ENCODE measurements at regions not wholly inside any gene's neighbourhood (a gene's known extent, or its start where the extent isn't known, plus 50 kb on each side); places are given as distances from the start of the nearest gene placed in this dataset.
A peak's percentile ranks its signal among the peaks of the same experiment; 100 is the strongest.
"Not testable (repeated sequence)": the region's sequence is repeated elsewhere in the genome, so short reads cannot be mapped to it uniquely, and the experiment has no call there.

DNA sequence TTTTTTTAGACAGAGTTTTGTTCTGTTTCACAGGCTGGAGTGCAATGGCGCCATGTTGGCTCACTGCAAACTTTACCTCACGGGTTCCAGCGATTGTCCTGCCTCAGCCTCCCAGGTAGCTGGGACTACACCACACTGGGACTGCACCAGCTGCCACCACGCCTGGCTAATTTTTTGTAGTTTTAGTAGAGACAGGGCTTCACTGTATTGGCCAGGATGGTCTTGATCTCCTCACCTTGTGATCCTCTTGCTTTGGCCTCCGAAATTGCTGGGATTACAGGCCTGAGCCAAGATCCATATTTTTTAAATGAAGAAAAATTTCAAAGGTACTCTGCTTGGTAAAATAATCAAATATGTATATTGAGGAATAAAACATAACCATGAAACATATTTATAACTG is 195.8 kb upstream of the TPTE start:
- peaks cover 11% of the 10 kb centered on the region for H3K9me3 ChIP-seq
- H3K4me3 ChIP-seq; H3K4me1 ChIP-seq (replicated peaks); H3K27ac ChIP-seq; H3K27me3 ChIP-seq (replicated peaks; ENCODE audit: insufficient read depth); H3K36me3 ChIP-seq; intact Hi-C loops (cut with DNase I): not testable (repeated sequence)
- WGBS = 45% methylated on average over 5 of the region's 5 CpGs
- peak; percentile 88 for DNase-seq (ENCODE audit: low spot score)

DNA sequence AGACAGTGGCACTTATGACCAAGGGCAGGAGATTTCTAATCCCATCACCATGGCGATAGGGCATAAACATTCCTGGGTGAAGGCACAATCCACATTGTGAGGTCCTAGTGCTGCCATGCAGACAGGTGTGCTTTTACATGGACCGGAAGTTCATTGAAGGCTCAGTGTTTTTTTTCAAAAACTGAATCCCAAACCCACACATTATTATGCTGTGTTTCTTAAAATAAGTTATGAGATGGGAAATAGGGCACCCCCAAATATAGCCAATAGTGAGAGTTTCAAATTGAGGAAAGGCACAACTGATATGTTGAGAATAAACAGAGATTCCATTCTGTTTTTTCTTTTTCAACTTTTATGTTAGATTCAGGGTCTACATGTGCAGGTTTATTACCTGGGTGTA is 195.2 kb upstream of the TPTE start:
- H3K27me3 ChIP-seq (replicated peaks; ENCODE audit: insufficient read depth); H3K36me3 ChIP-seq; intact Hi-C loops (cut with DNase I); H3K4me1 ChIP-seq (replicated peaks); DNase-seq (ENCODE audit: low spot score); H3K27ac ChIP-seq; H3K4me3 ChIP-seq: not testable (repeated sequence)
- WGBS = 90% methylated on average over 2 of the region's 2 CpGs
- peaks cover 11% of the 10 kb centered on the region for H3K9me3 ChIP-seq

DNA sequence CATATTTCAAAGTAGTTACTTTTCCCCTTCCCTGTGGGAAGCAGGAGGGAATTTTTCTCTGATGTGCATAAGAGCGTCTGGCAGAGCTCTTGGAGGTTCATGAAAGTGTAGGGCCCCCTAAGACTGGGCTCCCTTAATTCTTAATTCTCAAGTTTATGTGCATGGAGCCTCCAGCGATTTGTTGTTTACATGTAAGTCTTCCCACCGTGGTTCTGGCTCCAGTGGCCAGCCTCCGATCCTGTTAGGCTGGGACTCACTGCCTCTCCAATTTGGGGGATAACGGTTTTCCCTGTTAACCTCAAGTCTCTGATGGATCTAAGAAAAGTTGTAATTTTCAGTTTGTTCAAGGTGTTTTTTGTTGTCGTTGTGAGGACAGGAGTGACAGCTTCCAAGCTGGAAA is 192.7 kb upstream of the TPTE start:
- 52% methylated on average over 6 of the region's 6 CpGs for WGBS
- H3K4me3 ChIP-seq; H3K27ac ChIP-seq; H3K4me1 ChIP-seq (replicated peaks); DNase-seq (ENCODE audit: low spot score); H3K36me3 ChIP-seq; H3K27me3 ChIP-seq (replicated peaks; ENCODE audit: insufficient read depth); intact Hi-C loops (cut with DNase I): not testable (repeated sequence)
- H3K9me3 ChIP-seq = peaks cover 11% of the 10 kb centered on the region

DNA sequence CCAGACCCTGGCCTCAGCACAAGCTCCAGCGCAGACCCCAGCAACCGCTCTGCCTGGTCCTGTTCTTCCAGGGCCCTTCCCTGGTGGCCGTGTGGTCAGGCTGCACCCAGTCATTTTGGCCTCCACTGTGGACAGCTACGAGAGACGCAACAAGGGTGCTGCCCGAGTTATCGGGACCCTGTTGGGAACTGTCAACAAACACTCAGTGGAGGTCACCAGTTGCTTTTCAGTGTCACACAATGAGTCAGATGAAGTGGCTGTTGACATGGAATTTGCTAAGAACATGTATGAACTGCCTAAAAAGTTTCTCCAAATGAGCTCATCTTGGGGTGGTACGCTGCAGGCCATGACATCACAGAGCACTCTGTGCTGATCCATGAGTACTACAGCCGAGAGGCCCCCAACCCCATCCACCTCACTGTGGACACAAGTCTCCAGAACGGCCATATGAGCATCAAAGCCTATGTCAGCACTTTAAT is 190.7 kb upstream of the TPTE start:
- DNase-seq (ENCODE audit: low spot score) = not testable (repeated sequence)

DNA sequence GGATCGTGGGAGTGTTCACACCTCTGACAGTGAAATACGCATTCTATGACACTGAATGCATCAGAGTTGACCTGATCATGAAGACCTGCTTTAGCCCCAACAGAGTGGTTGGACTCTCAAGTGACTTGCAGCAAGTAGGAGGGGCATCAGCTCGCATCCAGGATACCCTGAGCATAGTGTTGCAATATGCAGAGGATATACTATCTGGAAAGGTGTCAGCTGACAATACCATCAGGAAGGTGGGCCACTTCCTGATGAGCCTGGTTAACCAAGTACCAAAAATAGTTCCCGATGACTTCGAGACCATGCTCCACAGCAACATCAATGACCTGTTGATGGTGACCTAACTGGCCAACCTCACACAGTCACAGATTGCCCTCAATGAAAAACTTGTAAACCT is 190.2 kb upstream of the TPTE start:
- intact Hi-C loops (cut with DNase I); H3K27me3 ChIP-seq (replicated peaks; ENCODE audit: insufficient read depth); H3K4me3 ChIP-seq; H3K4me1 ChIP-seq (replicated peaks); H3K27ac ChIP-seq; H3K36me3 ChIP-seq; DNase-seq (ENCODE audit: low spot score): not testable (repeated sequence)
- whole genome bisulfite sequencing = 77% methylated on average over 5 of the region's 5 CpGs
- peaks cover 11% of the 10 kb centered on the region for H3K9me3 ChIP-seq

More for the DNA sequence above, 190.7 kb upstream of the TPTE start:
- peaks cover 11% of the 10 kb centered on the region for H3K9me3 ChIP-seq
- H3K36me3 ChIP-seq; H3K27ac ChIP-seq; H3K27me3 ChIP-seq (replicated peaks; ENCODE audit: insufficient read depth); intact Hi-C loops (cut with DNase I); H3K4me3 ChIP-seq; H3K4me1 ChIP-seq (replicated peaks): not testable (repeated sequence)
- WGBS = 73% methylated on average over 10 of the region's 10 CpGs

DNA sequence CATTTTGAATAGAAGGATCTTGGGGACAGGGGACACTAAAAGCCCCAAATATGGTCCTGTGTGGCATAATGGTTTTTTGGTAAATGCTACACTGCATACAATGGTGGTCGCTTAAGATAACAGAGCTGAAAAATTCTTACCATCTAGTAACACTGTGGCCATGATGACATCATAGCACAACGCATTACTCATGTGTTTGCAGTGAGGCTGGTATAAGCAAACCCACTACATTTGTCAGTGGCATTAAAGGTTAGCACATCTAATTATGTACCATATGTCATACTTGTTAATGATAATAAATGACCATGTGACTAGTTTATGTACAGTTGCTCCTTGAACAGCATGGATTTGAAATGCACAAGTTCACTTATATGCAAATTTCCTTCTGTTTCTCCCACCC is 188.4 kb upstream of the TPTE start:
- H3K36me3 ChIP-seq = not testable (repeated sequence)
- WGBS = 64% methylated on average over 2 of the region's 2 CpGs

DNA sequence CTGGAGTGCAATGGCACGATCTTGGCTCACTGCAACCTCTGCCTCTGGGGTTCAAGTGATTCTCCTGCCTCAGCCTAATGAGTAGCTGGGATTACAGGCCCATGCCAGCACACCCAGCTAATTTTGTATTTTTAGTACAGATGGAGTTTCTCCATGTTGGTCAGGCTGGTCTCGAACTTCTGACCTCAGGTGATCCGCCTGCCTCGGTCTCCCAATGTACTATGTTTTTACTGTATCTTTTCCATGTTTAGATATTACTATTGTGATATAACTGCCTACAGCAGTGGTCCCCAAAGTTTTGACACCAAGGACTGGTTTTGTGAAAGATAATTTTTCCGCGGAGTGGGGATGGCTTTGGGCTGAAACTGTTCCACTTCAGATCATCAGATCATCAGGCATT is 187.0 kb upstream of the TPTE start:
- WGBS = 70% methylated on average over 6 of the region's 6 CpGs
- H3K36me3 ChIP-seq; DNase-seq (ENCODE audit: low spot score); intact Hi-C loops (cut with DNase I); H3K9me3 ChIP-seq; H3K4me1 ChIP-seq (replicated peaks); H3K27me3 ChIP-seq (replicated peaks; ENCODE audit: insufficient read depth); H3K27ac ChIP-seq; H3K4me3 ChIP-seq: not testable (repeated sequence)

More for the DNA sequence above, 188.4 kb upstream of the TPTE start:
- H3K9me3 ChIP-seq; DNase-seq (ENCODE audit: low spot score); H3K27me3 ChIP-seq (replicated peaks; ENCODE audit: insufficient read depth); H3K27ac ChIP-seq; H3K4me3 ChIP-seq; H3K4me1 ChIP-seq (replicated peaks); intact Hi-C loops (cut with DNase I): not testable (repeated sequence)

DNA sequence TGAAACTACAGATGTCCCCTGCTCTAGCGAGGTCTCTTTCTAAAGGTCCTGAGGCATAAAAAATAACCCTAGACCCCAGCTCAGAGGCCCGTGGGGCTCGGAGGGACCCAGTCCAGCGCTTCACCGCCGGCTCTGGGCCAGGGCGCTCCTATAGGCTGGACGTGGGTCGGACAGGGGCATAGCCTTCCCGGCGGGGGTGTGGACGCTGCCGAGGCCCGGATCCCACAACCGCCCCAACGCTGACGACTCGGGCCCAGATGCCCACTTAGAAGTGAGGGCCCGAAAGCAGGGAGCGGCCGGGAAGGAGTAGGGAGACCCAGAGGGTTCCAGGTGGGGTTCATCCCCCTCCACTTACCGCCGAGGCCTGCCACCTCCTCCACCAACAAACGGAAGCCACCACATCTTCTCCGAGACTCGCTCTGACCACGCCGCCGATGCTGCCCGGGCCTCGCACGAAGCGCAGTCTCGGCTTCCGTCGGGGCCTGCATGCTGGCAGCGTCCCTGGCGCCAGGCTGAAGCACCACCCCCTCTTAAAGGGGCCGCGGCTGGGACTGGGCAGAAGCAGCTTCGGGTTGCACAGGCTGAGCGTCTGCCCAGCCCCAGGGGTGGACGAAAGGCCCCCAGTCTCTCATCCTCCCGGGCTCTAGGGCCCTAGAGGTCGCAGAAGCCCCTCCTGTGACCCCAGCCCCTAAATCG is 179.0 kb upstream of the TPTE start:
- intact Hi-C loops (cut with DNase I); H3K9me3 ChIP-seq; H3K27ac ChIP-seq; H3K27me3 ChIP-seq (replicated peaks; ENCODE audit: insufficient read depth); DNase-seq (ENCODE audit: low spot score); H3K4me1 ChIP-seq (replicated peaks); H3K36me3 ChIP-seq; H3K4me3 ChIP-seq: not testable (repeated sequence)
- 69% methylated on average over 26 of the region's 46 CpGs for WGBS

DNA sequence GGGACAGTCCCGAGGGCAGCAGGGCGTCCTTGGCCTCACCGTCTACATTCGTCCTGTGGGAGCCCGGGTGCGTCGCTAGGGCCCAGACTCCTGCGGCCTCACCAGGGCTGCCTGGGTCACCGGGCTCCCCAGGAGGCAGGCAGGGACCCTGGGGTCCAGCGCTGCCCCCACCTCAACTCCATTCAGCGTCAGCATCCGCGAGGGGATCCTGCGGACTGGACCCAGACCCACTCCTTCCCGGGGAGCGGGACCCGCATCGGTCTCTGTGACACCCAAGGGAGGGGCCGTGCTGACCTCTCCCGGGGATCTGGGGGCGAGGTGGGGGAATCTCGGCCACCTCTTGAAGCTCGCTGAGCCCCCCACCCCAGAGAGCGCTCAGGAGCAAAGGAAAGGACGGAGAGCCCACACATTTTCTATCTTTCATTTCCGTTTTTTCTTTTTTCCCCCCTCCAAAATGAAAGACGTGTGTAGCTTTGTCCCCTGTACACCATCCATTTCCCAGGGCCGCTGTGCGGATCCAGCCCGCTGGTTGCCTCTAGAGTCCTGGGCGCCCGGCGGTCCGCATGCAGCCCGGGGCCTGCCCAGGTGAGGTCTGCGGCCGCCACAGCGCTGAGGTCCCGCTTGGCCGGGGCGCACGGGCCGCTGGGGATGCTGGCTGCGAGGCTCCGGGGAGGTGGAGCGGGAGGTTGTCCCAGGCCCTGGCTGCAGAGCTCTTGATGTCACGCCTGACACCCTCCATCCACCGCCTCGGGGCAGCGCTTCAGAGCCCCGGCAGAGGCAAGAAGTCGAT is 178.0 kb upstream of the TPTE start:
- H3K27me3 ChIP-seq (replicated peaks; ENCODE audit: insufficient read depth); H3K4me1 ChIP-seq (replicated peaks); H3K9me3 ChIP-seq; intact Hi-C loops (cut with DNase I); H3K36me3 ChIP-seq; H3K27ac ChIP-seq; DNase-seq (ENCODE audit: low spot score); H3K4me3 ChIP-seq: not testable (repeated sequence)
- WGBS = 75% methylated on average over 48 of the region's 52 CpGs

DNA sequence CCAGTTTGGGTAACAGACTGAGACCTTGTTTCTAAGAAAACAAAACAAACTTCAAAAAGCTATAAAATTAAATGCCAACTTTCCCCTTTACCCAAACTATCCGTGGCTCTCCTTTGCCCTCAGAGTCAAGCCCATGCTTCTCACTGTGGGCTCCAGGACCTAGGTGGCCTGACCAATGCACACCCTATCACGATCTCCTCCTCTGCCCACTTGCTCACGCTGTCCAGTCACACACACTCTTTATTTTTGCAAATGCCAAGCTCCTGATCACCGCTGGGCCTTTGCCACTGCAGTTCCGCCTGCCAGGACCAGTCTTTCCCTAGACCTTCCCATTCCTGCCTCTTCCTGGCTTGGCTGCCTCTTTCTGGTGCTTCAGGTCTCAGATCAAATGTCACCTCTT is 177.1 kb upstream of the TPTE start:
- WGBS = 37% methylated on average over 5 of the region's 5 CpGs
- H3K36me3 ChIP-seq; H3K9me3 ChIP-seq; DNase-seq (ENCODE audit: low spot score); H3K4me1 ChIP-seq (replicated peaks); H3K4me3 ChIP-seq; H3K27ac ChIP-seq; H3K27me3 ChIP-seq (replicated peaks; ENCODE audit: insufficient read depth); intact Hi-C loops (cut with DNase I): not testable (repeated sequence)

DNA sequence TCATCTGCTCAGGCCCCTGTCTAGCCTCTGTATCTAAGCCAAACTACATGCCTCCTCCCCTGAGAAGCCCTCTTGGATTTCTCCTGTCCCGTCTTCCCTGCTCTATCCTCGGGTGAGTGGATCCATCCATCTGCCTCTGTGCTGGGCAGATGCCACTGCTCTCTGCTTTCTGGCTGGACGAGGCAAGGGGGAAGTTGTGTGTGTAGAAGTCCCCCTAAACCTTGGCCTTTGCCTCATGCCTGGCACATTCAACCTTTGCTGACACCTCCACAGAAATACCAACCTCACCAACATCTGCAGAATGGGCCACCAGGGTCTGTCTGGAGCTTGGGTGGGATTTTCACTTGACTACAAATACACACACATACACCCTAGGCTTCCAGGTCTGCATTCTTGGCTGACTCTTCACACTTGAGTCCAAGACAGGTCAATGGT is 176.2 kb upstream of the TPTE start:
- H3K9me3 ChIP-seq; H3K27ac ChIP-seq; intact Hi-C loops (cut with DNase I); H3K27me3 ChIP-seq (replicated peaks; ENCODE audit: insufficient read depth); H3K36me3 ChIP-seq; H3K4me3 ChIP-seq; DNase-seq (ENCODE audit: low spot score); H3K4me1 ChIP-seq (replicated peaks): not testable (repeated sequence)
- 46% methylated on average over 3 of the region's 3 CpGs for WGBS

DNA sequence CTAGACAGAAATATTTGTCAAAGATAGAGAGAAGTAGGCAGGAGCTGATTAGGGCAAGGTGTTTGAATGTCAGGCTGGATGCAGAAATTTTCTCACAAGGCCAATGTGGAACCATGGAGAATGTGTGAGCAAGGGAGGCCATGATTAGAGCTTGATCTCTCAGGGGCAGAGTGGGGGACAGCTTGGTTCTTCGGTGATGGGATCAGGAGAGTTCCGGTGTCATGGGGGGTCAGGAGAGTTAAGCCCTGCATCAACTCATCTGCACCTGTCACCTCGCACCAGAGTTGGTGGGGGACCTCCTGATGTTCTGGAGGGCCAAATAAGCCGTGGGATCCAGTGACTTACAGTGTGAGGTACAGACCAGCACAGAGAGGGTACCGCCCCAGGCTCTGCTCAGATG is 175.1 kb upstream of the TPTE start:
- H3K9me3 ChIP-seq; H3K4me3 ChIP-seq; H3K27me3 ChIP-seq (replicated peaks; ENCODE audit: insufficient read depth); intact Hi-C loops (cut with DNase I); H3K36me3 ChIP-seq; DNase-seq (ENCODE audit: low spot score); H3K4me1 ChIP-seq (replicated peaks); H3K27ac ChIP-seq: not testable (repeated sequence)
- 60% methylated on average over 4 of the region's 5 CpGs for WGBS

Measured in prostate gland (tissue), 2 donors.